ENCODE measurements at regions not wholly inside any gene's neighbourhood (a gene's known extent, or its start where the extent isn't known, plus 50 kb on each side); places are given as distances from the start of the nearest gene placed in this dataset.

DNA sequence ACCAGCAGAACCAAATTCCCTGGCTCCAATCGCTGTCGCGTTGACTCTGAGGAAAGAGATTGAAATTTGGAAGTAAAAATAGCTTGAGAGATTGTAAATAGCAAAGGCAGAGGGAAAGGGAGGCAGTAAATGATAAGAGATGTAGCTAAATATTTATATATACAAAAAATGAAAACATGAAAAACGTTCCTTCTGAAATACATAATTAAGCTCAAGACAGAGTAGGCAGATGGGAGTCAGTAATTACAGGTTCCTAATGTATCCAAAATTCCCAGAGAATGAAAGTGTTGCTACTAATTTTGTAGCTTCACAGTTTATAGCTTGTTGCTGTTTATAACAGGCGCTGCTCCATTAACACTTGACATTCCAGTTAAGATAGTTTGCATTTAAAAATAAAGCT, 648.7 kb downstream of the KCNA4 start:
- TF ChIP-seq POLR2AphosphoS5 (IDR thresholded peaks at IDR 0.05; ENCODE audit: low read depth, low read length) (no peak), POLR2A (IDR thresholded peaks at IDR 0.05; ENCODE audit: low read depth, low read length) (no peak), TAF1 (IDR thresholded peaks at IDR 0.05; ENCODE audit: low read depth, low read length) (no peak), PAX5 (IDR thresholded peaks at IDR 0.05; ENCODE audit: insufficient read depth, low read length, severe bottlenecking) (no peak), POU2F2 (IDR thresholded peaks at IDR 0.05; ENCODE audit: low read depth, low read length) (no peak)
